Spleen (tissue), 7 donors: ENCODE measurements at regions not wholly inside any gene's neighbourhood (a gene's known extent, or its start where the extent isn't known, plus 50 kb on each side); places are given as distances from the start of the nearest gene placed in this dataset.

ENCODE experiments used
- CTCF ChIP-seq, 11 experiments: fragments of 200-600 bp in 7 of 11; fragments of 450-650 bp in 4 of 11; sonication (generic) in 4 of 11; IDR thresholded peaks in 8 of 11; conservative IDR thresholded peaks in 3 of 11; 1 replicate in 7 of 11; 2 replicates in 4 of 11; pipeline versions ENCODE4 v1.4.0 to v1.8.0; 2016 to 2021; ENCODE audit warnings: antibody characterized with exemption in 11 of 11, inconsistent platforms in 4 of 11, mild to moderate bottlenecking in 1 of 11
- POLR2A ChIP-seq, 3 donors: fragments of 450-650 bp; IDR thresholded peaks; one replicate each; pipeline ENCODE4 v1.5.1; 2017; ENCODE audit warnings: antibody characterized with exemption in 3 of 3, mild to moderate bottlenecking in 1 of 3
- POLR2AphosphoS5 ChIP-seq, 3 donors: sonication (generic); formaldehyde crosslinking; IDR thresholded peaks; one replicate each; pipeline ENCODE4 v1.5.1; 2017; ENCODE audit warnings: antibody characterized with exemption in 3 of 3
- donor health status: DM: no; HTN: no; CAD: no; lungs with moderate emphysema.
- donor health status: DM: no; HTN: no; CAD: no.
- donor health status: DM: no; HTN: no; CAD: no.

- no peak for TF ChIP-seq CTCF (IDR thresholded peaks at IDR 0.05 in 8 of 11, conservative IDR thresholded peaks at IDR 0.05 in 3 of 11)
- no peak for TF ChIP-seq POLR2A (IDR thresholded peaks at IDR 0.05)
- no peak for TF ChIP-seq POLR2AphosphoS5 (IDR thresholded peaks at IDR 0.05)
Observed at GRCh38 chr10:28467615-28468014, 65.3 kb upstream of the WAC start.
